ENCODE measurements at regions not wholly inside any gene's neighbourhood (a gene's known extent, or its start where the extent isn't known, plus 50 kb on each side); places are given as distances from the start of the nearest gene placed in this dataset.

DNA sequence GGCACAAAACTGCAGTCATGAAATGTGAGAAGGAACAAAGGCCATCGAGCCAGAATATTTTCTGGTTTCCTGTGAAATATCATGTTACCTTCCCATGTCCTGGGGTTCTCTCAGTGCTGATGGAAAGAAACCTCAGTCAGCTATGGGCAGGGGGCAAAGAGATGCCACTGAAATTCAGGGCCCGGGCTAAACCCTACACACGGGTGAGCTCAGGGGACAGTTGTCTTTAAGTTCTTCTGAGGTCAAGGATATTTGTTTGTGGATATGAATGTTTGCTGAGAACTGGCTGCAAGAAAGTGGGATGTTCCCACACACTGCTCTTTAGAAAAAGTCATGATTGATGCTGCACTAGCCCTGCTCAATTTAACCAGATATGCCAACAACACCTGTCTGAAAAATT is 187.2 kb downstream of the MEX3B start:
- H3K4me3 ChIP-seq (ENCODE audit: low read depth, low read length), result no peak overlapping the region
- POLR2A ChIA-PET, result no interaction called here
- CTCF ChIA-PET, result no interaction called here
- TF ChIP-seq, protein P1, sequence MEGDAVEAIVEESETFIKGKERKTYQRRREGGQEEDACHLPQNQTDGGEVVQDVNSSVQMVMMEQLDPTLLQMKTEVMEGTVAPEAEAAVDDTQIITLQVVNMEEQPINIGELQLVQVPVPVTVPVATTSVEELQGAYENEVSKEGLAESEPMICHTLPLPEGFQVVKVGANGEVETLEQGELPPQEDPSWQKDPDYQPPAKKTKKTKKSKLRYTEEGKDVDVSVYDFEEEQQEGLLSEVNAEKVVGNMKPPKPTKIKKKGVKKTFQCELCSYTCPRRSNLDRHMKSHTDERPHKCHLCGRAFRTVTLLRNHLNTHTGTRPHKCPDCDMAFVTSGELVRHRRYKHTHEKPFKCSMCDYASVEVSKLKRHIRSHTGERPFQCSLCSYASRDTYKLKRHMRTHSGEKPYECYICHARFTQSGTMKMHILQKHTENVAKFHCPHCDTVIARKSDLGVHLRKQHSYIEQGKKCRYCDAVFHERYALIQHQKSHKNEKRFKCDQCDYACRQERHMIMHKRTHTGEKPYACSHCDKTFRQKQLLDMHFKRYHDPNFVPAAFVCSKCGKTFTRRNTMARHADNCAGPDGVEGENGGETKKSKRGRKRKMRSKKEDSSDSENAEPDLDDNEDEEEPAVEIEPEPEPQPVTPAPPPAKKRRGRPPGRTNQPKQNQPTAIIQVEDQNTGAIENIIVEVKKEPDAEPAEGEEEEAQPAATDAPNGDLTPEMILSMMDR (IDR thresholded peaks at IDR 0.05; ENCODE audit: insufficient read depth, low read depth, low read length), result no peak
- no peaks in the 10 kb centered on the region for H3K36me3 ChIP-seq (ENCODE audit: control insufficient read depth, insufficient read depth, low read length)
- DNase-seq (ENCODE audit: low read depth), result no peak
- H3K27me3 ChIP-seq (ENCODE audit: control insufficient read depth, insufficient read depth, low read length), result no peaks in the 10 kb centered on the region

DNA sequence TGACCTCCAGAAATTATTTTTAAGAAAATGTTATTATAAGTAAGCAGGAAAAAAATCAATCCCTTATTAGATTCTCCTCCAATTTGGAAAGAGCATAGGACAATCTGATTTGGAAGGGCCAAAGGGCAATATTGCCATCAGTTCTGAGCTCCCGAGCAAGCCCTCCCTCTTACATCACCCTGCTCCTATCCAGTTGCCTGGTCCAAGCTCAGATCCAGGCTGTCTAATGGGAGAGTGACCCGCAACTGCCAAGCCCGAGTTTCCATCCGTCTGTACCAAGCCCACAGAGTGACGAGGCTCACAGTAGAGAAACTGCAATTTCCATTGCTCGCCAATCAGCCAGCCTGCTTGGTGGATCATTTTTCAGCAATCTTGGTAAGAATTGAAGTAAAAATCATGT is 187.7 kb downstream of the MEX3B start:
- Histone ChIP-seq H3K36me3 (ENCODE audit: control insufficient read depth, insufficient read depth, low read length) (no peaks in the 10 kb centered on the region), H3K27me3 (ENCODE audit: control insufficient read depth, insufficient read depth, low read length) (no peaks in the 10 kb centered on the region), H3K4me3 (ENCODE audit: low read depth, low read length) (no peak overlapping the region)
- TF ChIP-seq, protein P1 (IDR thresholded peaks at IDR 0.05; ENCODE audit: insufficient read depth, low read depth, low read length), result no peak
- ChIA-PET CTCF (no interaction called here), POLR2A (no interaction called here)
- no peak for DNase-seq (ENCODE audit: low read depth)

DNA sequence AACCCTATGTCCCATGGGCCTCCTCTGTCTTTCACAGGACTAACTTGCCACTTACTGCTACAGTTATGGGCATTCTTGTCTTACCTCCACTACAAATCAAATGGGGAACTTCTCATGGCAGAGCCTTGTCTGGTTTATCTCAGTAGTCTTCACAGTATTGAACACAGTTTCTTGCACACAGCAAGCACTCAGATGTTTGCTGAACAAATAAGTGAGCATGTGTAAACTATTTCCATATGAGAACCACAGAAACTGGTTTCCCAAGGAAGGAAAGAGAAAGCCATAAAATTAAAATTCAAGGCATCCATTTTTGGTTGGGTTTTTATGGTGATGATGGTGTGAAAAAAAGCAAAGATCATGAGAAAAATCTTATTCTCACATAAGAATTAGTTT is 189.2 kb downstream of the MEX3B start:
- H3K4me3 ChIP-seq (ENCODE audit: low read depth, low read length), result no peak overlapping the region
- DNase-seq (ENCODE audit: low read depth), result no peak
- ChIA-PET CTCF (no interaction called here), POLR2A (no interaction called here)
- no peaks in the 10 kb centered on the region for H3K36me3 ChIP-seq (ENCODE audit: control insufficient read depth, insufficient read depth, low read length)
- no peaks in the 10 kb centered on the region for H3K27me3 ChIP-seq (ENCODE audit: control insufficient read depth, insufficient read depth, low read length)
- TF ChIP-seq, protein P1 (IDR thresholded peaks at IDR 0.05; ENCODE audit: insufficient read depth, low read depth, low read length), result no peak

DNA sequence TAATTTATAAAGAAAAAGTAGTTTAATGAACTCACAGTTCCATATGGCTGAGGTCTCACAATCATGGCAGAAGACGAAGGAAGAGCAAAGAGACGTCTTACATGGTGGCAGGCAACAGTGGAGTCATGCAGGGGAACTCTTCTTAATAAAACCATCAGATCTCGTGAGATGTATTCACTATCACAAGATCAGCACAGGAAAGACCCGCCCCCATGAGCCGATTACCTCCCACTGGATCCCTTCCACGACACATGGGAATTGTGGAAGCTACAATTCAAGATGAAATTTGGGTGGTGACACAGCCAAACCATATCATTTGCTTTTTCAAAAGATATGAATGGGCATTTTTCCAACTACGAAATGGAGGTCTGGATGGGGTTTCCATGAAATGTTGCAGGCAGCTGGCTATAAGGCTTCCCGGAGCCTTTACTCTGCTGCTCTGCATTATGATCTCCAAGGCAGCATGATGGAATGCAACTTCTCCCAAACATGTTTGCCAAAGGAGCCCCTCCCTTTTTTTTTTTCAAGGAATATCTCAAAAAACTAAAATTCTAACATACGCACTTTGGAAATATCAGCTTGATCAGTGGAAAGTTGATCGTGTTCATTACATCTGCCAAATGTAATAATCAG is 189.7 kb downstream of the MEX3B start:
- Histone ChIP-seq H3K36me3 (ENCODE audit: control insufficient read depth, insufficient read depth, low read length) (no peaks in the 10 kb centered on the region), H3K27me3 (ENCODE audit: control insufficient read depth, insufficient read depth, low read length) (no peaks in the 10 kb centered on the region), H3K4me3 (ENCODE audit: low read depth, low read length) (no peak overlapping the region)
- CTCF ChIA-PET, result no interaction called here
- TF ChIP-seq, protein P1 (IDR thresholded peaks at IDR 0.05; ENCODE audit: insufficient read depth, low read depth, low read length), result no peak
- POLR2A ChIA-PET, result no interaction called here
- DNase-seq (ENCODE audit: low read depth), result no peak

DNA sequence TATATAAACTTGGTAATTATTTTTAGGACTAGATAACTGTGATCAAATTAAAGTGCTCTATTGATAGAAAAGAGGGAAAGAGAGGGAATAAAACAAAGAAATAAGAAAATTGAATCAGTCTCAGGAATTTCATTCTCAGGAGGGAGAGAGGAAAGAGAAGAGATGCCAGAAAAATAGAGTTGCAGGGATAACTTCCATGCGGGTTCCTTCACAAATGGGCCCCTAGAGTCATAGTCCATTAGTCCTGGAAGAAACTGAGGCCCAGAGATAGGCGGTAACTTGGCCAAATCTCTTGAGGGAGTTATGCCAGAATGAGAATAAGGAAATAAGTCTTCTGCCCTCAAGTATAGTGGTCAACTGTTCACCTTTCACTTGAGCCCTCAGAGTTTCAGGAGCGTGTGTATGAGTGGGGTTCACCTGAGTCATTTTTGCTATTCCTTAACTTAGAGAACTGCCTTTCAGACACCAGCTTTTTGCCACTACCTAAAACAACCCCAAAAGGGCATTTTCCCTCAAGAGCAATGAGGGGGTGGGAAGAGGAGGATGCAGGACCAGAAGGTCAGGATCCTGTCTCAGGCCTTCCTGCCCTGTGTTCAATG is 192.6 kb downstream of the MEX3B start:
- H3K4me3 ChIP-seq (ENCODE audit: low read depth, low read length), result no peak overlapping the region
- CTCF ChIA-PET, result interaction anchor here (0.5 kb wide), 1 partner anchor 281 kb away, joined by 3 read pairs; no protein-coding TSS in a partner anchor
- no peaks in the 10 kb centered on the region for H3K36me3 ChIP-seq (ENCODE audit: control insufficient read depth, insufficient read depth, low read length)
- POLR2A ChIA-PET, result no interaction called here
- H3K27me3 ChIP-seq (ENCODE audit: control insufficient read depth, insufficient read depth, low read length), result no peaks in the 10 kb centered on the region
- TF ChIP-seq, protein P1 (IDR thresholded peaks at IDR 0.05; ENCODE audit: insufficient read depth, low read depth, low read length), result no peak
- DNase-seq (ENCODE audit: low read depth), result no peak
